ENCODE measurements at regions not wholly inside any gene's neighbourhood (a gene's known extent, or its start where the extent isn't known, plus 50 kb on each side); places are given as distances from the start of the nearest gene placed in this dataset.

DNA sequence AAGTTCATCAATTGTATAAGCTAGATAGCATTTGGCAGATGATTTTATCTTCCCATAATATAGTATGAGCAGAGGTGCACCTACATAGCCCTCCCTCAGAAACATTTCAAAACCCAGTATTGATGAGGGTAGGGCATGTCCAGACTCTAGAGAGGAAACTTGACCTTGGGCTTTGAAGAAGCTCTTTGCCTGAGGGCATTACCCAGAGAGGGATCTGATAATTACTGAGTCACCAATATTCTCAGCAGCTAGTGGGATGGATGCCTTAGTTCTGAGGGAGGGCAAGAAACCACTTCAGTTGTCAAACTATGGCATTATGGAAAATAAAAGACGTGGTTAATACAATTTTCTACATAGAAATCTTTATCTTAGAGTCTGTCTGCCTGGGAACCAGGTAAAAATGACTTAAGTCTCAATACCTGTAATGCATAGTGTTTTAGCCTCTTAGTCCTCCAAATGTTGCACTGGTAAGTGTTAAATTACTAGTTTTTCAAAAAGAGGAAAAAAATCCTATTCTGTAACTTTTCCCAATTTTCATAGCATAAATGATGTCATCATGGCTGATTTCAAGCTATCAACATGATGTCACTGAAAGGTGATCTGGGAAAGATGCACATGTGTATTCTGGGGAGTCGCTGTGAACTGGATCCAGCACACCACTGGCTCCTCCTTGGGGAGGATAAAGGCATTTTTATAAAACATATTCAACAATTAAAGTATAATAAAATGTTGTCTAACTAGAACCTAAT is 809.0 kb downstream of the KCTD16 start:
- TF ChIP-seq, protein P1, sequence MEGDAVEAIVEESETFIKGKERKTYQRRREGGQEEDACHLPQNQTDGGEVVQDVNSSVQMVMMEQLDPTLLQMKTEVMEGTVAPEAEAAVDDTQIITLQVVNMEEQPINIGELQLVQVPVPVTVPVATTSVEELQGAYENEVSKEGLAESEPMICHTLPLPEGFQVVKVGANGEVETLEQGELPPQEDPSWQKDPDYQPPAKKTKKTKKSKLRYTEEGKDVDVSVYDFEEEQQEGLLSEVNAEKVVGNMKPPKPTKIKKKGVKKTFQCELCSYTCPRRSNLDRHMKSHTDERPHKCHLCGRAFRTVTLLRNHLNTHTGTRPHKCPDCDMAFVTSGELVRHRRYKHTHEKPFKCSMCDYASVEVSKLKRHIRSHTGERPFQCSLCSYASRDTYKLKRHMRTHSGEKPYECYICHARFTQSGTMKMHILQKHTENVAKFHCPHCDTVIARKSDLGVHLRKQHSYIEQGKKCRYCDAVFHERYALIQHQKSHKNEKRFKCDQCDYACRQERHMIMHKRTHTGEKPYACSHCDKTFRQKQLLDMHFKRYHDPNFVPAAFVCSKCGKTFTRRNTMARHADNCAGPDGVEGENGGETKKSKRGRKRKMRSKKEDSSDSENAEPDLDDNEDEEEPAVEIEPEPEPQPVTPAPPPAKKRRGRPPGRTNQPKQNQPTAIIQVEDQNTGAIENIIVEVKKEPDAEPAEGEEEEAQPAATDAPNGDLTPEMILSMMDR (IDR thresholded peaks at IDR 0.05): no peak
- TF ChIP-seq POLR2A (IDR thresholded peaks at IDR 0.05): no peak

All from heart left ventricle (tissue), 13 donors.